ENCODE measurements at regions not wholly inside any gene's neighbourhood (a gene's known extent, or its start where the extent isn't known, plus 50 kb on each side); places are given as distances from the start of the nearest gene placed in this dataset.

GRCh38 chr13:95462801-95463200 lies 89.7 kb upstream of the CLDN10 start:
- 38 to 41% methylated on average over 3 of the region's 3 CpGs for WGBS, 2 donors
- H3K27ac ChIP-seq, result no peak overlapping the region
- no peak overlapping the region for H3K4me3 ChIP-seq
- intact Hi-C loops (cut with DNase I), result no loop called here
- peaks cover 0 to 4% (median 0%) of the 10 kb centered on the region in 9 donors for H3K4me1 ChIP-seq
- TF ChIP-seq, protein P1, sequence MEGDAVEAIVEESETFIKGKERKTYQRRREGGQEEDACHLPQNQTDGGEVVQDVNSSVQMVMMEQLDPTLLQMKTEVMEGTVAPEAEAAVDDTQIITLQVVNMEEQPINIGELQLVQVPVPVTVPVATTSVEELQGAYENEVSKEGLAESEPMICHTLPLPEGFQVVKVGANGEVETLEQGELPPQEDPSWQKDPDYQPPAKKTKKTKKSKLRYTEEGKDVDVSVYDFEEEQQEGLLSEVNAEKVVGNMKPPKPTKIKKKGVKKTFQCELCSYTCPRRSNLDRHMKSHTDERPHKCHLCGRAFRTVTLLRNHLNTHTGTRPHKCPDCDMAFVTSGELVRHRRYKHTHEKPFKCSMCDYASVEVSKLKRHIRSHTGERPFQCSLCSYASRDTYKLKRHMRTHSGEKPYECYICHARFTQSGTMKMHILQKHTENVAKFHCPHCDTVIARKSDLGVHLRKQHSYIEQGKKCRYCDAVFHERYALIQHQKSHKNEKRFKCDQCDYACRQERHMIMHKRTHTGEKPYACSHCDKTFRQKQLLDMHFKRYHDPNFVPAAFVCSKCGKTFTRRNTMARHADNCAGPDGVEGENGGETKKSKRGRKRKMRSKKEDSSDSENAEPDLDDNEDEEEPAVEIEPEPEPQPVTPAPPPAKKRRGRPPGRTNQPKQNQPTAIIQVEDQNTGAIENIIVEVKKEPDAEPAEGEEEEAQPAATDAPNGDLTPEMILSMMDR (IDR thresholded peaks at IDR 0.05), result no peak
- no peak for ATAC-seq
- H3K27me3 ChIP-seq, result no peaks in the 10 kb centered on the region
- H3K9me3 ChIP-seq, result peaks cover 0 to 20% (median 3%) of the 10 kb centered on the region in 11 donors
- DNase-seq, result no peak
- H3K36me3 ChIP-seq, result no peaks in the 10 kb centered on the region

GRCh38 chr13:95463531-95463930 lies 89.0 kb upstream of the CLDN10 start:
- DNase-seq (no peak), ATAC-seq (no peak)
- H3K4me3 ChIP-seq, result no peak overlapping the region
- H3K9me3 ChIP-seq, result peaks cover 0 to 17% (median 3%) of the 10 kb centered on the region in 11 donors
- no peak overlapping the region for H3K27ac ChIP-seq
- no peaks in the 10 kb centered on the region for H3K36me3 ChIP-seq
- intact Hi-C loops (cut with DNase I), result no loop called here
- H3K27me3 ChIP-seq, result no peaks in the 10 kb centered on the region
- TF ChIP-seq, protein P1 (IDR thresholded peaks at IDR 0.05), result no peak
- peaks cover 0 to 4% (median 0%) of the 10 kb centered on the region in 9 donors for H3K4me1 ChIP-seq

- Histone ChIP-seq H3K4me3 (no peak overlapping the region), H3K36me3 (no peaks in the 10 kb centered on the region), H3K4me1 (no peaks in the 10 kb centered on the region), H3K27ac (no peak overlapping the region), H3K9me3 (no peaks in the 10 kb centered on the region), H3K27me3 (no peaks in the 10 kb centered on the region)
- no peak for DNase-seq
- TF ChIP-seq, protein P1 (IDR thresholded peaks at IDR 0.05), result no peak
- intact Hi-C loops (cut with DNase I), result loop anchor here in 5 of 10 donors (10.0 kb wide), 4 partner anchors 166 to 286 kb away; partner anchors contain the start of gene ABCC4 (in 1 of the 5)
- ATAC-seq, result no peak
- WGBS, 2 donors, result 63 to 68% methylated on average over 19 of the region's 19 CpGs
Observed at GRCh38 chr13:95470574-95471366, 81.8 kb upstream of the CLDN10 start.

- intact Hi-C loops (cut with DNase I), result loop anchor here in 5 of 10 donors (10.0 kb wide), 4 partner anchors 167 to 287 kb away; partner anchors contain the start of gene ABCC4 (in 1 of the 5)
- Histone ChIP-seq H3K36me3 (no peaks in the 10 kb centered on the region), H3K4me3 (no peak overlapping the region), H3K4me1 (no peaks in the 10 kb centered on the region), H3K9me3 (peaks cover 0 to 6% (median 0%) of the 10 kb centered on the region in 11 donors), H3K27me3 (peaks cover 0 to 1% (median 0%) of the 10 kb centered on the region in 7 donors), H3K27ac (no peak overlapping the region)
- WGBS, 2 donors, result 90 to 99% methylated on average over 2 of the region's 2 CpGs
- no peak for ATAC-seq
- TF ChIP-seq, protein P1 (IDR thresholded peaks at IDR 0.05), result no peak
- no peak for DNase-seq
Observed at GRCh38 chr13:95471960-95472359, 80.6 kb upstream of the CLDN10 start.

All from heart right ventricle (tissue), 16 donors.